AG09319 (cell line): ENCODE measurements at regions not wholly inside any gene's neighbourhood (a gene's known extent, or its start where the extent isn't known, plus 50 kb on each side); places are given as distances from the start of the nearest gene placed in this dataset.

ENCODE experiments used
- DNase-seq: peaks from one replicate; pipeline ENCODE4 v3.0.0-alpha.2; 2010; ENCODE audit warnings: low read depth; ENCODE audit errors: extremely low read depth
- CTCF ChIP-seq: IDR thresholded peaks from 2 replicates; pipeline ENCODE4 v1.5.1; 2011; ENCODE audit warnings: low read depth, mild to moderate bottlenecking, inconsistent platforms, low read length, moderate library complexity

- DNase-seq = no peak
- no peak for TF ChIP-seq CTCF
Observed at GRCh38 chr5:143880178-143880577, 68.2 kb downstream of the HMHB1 start.

GRCh38 chr5:143882520-143882919 is 70.6 kb downstream of the HMHB1 start:
- no peak for TF ChIP-seq CTCF
- DNase-seq = no peak

- TF ChIP-seq CTCF = no peak
- no peak for DNase-seq
Observed at GRCh38 chr5:143886096-143886495, 74.1 kb downstream of the HMHB1 start.

- DNase-seq = no peak
- TF ChIP-seq CTCF = no peak
Observed at GRCh38 chr5:143886651-143887638, 75.0 kb downstream of the HMHB1 start.

GRCh38 chr5:143887903-143888665 is 76.1 kb downstream of the HMHB1 start:
- DNase-seq = peak; percentile 43

GRCh38 chr5:143888912-143889311 is 77.0 kb downstream of the HMHB1 start:
- no peak for TF ChIP-seq CTCF
- no peak for DNase-seq

More at GRCh38 chr5:143887903-143888665, 76.1 kb downstream of the HMHB1 start:
- TF ChIP-seq CTCF = no peak

- TF ChIP-seq CTCF = no peak
- peak; percentile 94 for DNase-seq
Observed at GRCh38 chr5:143889986-143890385, 78.0 kb downstream of the HMHB1 start.
